ENCODE measurements at regions not wholly inside any gene's neighbourhood (a gene's known extent, or its start where the extent isn't known, plus 50 kb on each side); places are given as distances from the start of the nearest gene placed in this dataset.

DNA sequence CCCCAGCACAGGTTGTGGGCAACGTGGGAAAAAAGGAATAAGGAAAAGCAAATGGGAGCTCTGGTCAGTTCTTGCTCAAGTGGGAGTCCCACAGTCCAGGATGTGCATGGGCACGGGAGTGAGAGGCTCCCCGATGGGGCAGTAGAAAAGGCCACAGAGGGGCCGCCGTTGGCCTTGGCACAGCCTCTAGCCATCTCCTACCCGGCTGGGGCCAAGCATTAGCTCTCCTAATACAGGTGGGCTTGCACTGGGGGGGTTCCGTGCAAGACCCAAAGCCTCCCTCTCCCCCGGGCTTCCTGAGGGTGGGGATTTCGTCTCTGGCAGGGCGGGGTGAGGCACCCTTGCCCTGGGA lies 212.2 kb upstream of the MVB12B start:
- H3K36me3 ChIP-seq (ENCODE audit: insufficient read depth) = no peaks in the 10 kb centered on the region
- no peak overlapping the region for H3K4me3 ChIP-seq (ENCODE audit: low read depth, low read length)
- H3K4me1 ChIP-seq (ENCODE audit: insufficient read depth) = no peaks in the 10 kb centered on the region
- no peak for DNase-seq (ENCODE audit: extremely low spot score)
- H3K27ac ChIP-seq (ENCODE audit: low read depth) = no peak overlapping the region
- 81% methylated on average over 10 of the region's 10 CpGs for WGBS

DNA sequence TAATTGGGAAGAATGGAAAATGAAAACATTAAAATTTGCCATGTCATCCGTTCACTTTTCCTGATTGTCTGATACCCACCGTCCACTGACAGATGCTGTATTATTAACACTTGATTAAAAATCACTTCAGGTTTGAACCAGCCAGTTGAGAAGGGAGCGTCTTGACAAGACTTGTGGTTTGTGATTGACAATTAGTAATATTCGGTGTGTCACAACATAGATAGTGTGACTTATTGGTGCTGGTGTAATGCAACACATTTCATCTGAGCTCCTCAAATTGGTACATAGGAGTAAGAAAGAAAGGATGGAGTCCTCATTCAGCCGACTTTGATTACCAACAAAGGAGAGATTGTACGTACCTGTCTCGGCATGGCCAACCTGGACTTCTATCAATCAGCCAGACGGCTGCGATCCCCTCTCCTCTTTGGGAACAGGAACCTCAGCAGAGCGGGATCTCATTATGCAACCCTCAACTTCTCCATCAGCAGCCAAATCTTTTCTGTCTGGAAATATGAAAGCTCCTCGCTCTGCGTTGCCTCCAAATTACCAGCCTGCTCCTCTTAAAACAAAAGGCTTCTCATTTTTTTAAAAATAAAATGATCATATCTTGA lies 211.7 kb upstream of the MVB12B start:
- no peak for DNase-seq (ENCODE audit: extremely low spot score)
- 86% methylated on average over 12 of the region's 12 CpGs for WGBS

DNA sequence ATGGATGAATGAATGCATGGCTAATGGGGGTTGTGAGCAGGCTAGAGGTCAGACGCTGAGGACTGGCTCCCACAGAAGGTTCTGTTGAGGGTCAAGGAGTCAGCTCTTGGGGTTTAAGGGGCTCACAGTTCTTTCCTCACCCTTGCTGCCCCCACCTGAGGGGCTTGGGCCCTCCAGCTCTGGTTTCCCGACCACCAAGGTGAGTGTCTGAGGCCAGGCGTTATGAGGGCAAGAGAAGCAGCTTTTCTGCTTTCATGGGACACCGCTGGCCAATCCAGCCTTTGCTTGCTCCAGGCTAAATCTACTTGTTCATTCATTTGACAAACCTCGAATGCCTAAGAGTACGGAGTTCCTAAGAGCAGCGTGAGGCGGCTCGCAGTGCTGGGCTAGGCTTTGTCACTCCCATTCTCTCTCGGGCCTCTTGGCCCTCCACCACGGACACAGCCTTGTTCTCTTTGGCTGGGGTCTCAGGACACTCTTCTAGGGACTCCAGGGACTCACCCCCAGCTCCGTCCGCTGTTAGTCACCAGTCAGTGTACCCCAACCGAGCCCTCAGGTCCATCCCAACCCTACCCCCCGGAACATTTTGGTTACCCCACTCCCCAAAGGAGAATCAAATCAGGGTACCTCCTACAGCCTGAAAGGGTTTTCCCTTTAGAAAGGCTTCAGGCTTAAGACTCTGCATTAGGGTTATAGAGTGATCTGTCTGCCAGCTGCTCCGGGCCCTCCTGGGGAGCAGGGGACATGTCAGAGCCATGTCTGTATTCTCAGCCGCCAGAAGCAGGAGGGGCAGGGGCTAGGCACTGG lies 210.1 kb upstream of the MVB12B start:
- 86% methylated on average over 17 of the region's 17 CpGs for WGBS
- no peak for DNase-seq (ENCODE audit: extremely low spot score)
- Histone ChIP-seq H3K27ac (ENCODE audit: low read depth) (no peak overlapping the region), H3K36me3 (ENCODE audit: insufficient read depth) (no peaks in the 10 kb centered on the region), H3K4me1 (ENCODE audit: insufficient read depth) (no peaks in the 10 kb centered on the region), H3K4me3 (ENCODE audit: low read depth, low read length) (no peak overlapping the region)

More for the DNA sequence above, 211.7 kb upstream of the MVB12B start:
- no peaks in the 10 kb centered on the region for H3K36me3 ChIP-seq (ENCODE audit: insufficient read depth)
- no peak overlapping the region for H3K27ac ChIP-seq (ENCODE audit: low read depth)
- no peaks in the 10 kb centered on the region for H3K4me1 ChIP-seq (ENCODE audit: insufficient read depth)
- no peak overlapping the region for H3K4me3 ChIP-seq (ENCODE audit: low read depth, low read length)

DNA sequence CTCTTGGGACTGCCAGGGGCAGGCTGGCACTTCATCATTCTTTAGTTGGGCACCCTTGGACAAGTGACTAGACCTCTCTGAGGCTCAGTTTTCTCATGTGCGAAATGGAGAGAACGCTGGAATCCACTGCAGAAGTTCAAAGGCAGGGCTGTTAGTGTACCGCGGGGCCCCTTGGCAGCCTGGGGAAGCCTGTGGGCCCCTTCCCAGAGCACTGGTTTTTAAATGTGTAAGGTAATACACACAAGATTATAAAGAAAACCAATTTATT lies 209.5 kb upstream of the MVB12B start:
- H3K36me3 ChIP-seq (ENCODE audit: insufficient read depth) = no peaks in the 10 kb centered on the region
- no peak overlapping the region for H3K4me3 ChIP-seq (ENCODE audit: low read depth, low read length)
- no peak overlapping the region for H3K27ac ChIP-seq (ENCODE audit: low read depth)
- no peaks in the 10 kb centered on the region for H3K4me1 ChIP-seq (ENCODE audit: insufficient read depth)
- WGBS = 92% methylated on average over 4 of the region's 4 CpGs
- no peak for DNase-seq (ENCODE audit: extremely low spot score)

DNA sequence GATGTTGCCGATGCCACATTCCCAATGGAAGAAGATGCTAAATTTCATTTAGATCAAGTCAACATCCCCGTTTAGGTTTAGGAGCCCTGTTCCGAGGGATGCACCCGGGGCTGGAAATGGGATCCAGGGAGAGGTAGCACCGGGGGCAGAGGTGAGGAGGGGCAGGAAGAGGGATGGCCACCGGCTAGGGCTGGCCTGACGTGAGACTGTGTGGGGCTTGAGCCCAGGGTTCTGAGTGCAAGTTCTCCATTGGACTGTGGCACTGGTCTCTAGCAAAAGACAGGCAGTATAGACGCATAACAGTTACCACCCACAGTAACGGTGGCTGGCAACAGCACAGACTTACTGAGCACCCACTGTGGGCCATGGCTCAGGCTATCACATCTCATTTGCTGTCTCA lies 209.0 kb upstream of the MVB12B start:
- DNase-seq (ENCODE audit: extremely low spot score) = no peak
- no peak overlapping the region for H3K4me3 ChIP-seq (ENCODE audit: low read depth, low read length)
- H3K4me1 ChIP-seq (ENCODE audit: insufficient read depth) = no peaks in the 10 kb centered on the region
- WGBS = 88% methylated on average over 9 of the region's 9 CpGs
- no peaks in the 10 kb centered on the region for H3K36me3 ChIP-seq (ENCODE audit: insufficient read depth)
- H3K27ac ChIP-seq (ENCODE audit: low read depth) = no peak overlapping the region

DNA sequence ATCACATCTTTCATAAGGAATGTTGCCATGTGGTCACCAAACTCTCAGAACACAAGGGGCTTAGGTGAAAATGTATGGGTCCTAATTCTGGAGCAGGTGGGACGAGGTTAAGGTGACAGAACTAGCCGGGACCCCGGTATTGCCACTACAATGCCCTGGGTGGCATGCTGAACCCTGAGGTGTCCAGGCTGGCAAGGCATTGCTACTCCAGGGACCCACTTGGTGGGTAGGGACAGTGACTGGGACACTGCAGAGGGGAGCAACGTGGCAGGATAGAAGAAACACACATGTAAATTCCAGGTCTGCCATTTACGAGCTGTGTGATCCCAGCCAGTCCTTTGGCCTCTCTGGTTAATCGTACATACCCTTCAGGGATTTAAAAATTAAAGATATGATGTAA lies 206.9 kb upstream of the MVB12B start:
- H3K4me1 ChIP-seq (ENCODE audit: insufficient read depth) = no peaks in the 10 kb centered on the region
- H3K36me3 ChIP-seq (ENCODE audit: insufficient read depth) = no peaks in the 10 kb centered on the region
- DNase-seq (ENCODE audit: extremely low spot score) = no peak
- H3K27ac ChIP-seq (ENCODE audit: low read depth) = no peak overlapping the region
- WGBS = 72% methylated on average over 6 of the region's 6 CpGs
- H3K4me3 ChIP-seq (ENCODE audit: low read depth, low read length) = no peak overlapping the region

DNA sequence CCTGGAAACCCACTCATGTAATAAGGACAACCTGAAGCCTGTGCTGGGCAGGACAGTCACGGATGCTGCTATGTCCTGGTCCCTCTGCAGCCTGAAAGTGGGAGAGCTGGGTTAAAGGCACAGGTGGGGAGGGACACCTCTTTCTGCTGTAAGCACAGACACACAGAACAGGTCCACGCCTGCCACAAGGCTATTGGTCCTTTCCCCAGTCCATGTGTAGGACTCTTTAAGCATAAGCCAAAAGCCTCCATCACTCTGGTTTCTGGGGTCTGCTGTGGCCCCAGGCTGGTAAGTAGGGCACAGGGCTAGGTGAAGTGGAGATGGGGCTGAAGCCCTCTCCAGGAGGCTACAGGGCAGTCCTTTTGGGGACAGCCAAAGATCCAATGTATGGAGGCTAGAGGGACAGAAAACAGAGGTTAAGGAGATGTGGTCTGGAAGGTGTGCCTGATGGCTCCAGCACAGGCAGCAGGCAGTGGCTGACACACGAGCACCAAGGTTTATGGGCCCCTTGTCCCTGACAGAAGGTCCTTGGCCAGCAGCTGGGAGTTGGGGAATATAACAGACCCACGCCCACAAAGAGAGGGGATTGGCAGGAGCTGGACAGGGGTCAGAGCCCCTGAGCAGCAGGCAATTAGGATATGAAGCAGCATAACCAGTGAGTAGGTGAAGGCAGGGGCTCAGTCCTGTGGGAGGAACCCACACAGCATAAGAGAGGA lies 203.6 kb upstream of the MVB12B start:
- Histone ChIP-seq H3K4me1 (ENCODE audit: insufficient read depth) (no peaks in the 10 kb centered on the region), H3K36me3 (ENCODE audit: insufficient read depth) (no peaks in the 10 kb centered on the region), H3K4me3 (ENCODE audit: low read depth, low read length) (no peak overlapping the region), H3K27ac (ENCODE audit: low read depth) (no peak overlapping the region)
- no peak for DNase-seq (ENCODE audit: extremely low spot score)
- 70% methylated on average over 4 of the region's 4 CpGs for WGBS

DNA sequence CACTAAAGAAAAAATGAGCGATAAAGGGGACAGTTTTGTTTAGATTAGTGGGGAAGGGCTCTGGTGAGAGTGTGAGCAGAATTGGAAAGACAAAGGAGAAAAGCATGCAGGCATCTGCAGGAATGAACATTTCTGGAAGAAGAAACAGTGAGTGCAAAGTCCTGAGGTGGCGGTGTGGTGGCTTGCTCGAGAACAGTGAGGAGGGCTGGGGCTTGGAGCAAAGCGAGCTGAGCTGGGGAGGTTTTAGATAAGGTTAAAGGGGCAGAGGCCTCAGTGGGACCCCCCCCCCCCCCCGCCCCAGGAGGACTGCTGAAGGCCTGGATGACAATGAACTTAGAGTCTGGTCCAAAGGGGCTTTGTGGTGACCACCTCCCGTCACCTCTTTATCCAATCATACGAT lies 202.7 kb upstream of the MVB12B start:
- H3K4me3 ChIP-seq (ENCODE audit: low read depth, low read length) = no peak overlapping the region
- DNase-seq (ENCODE audit: extremely low spot score) = no peak
- no peaks in the 10 kb centered on the region for H3K36me3 ChIP-seq (ENCODE audit: insufficient read depth)
- H3K27ac ChIP-seq (ENCODE audit: low read depth) = no peak overlapping the region
- H3K4me1 ChIP-seq (ENCODE audit: insufficient read depth) = no peaks in the 10 kb centered on the region
- 41% methylated on average over 7 of the region's 7 CpGs for WGBS

DNA sequence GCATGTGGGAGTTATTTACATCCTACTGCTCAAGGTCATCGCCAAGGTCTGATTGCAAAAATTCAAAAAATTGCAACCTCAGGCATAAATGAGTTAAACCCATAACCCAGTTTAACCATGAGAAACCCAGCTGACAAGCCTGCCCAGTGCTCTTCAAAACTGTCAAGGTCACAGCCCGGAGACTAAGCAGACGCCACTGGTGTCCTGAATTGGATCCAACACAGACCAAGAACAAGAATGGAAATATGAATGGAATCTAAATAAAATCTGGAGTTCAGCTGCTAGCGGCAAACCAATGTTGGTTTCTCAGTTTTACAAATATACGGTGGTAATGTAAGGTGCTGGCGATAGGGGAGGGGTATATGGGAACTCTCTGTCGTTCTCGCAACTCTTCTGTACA lies 201.5 kb upstream of the MVB12B start:
- DNase-seq (ENCODE audit: extremely low spot score) = no peak
- Histone ChIP-seq H3K4me3 (ENCODE audit: low read depth, low read length) (no peak overlapping the region), H3K36me3 (ENCODE audit: insufficient read depth) (no peaks in the 10 kb centered on the region), H3K4me1 (ENCODE audit: insufficient read depth) (no peaks in the 10 kb centered on the region), H3K27ac (ENCODE audit: low read depth) (no peak overlapping the region)
- WGBS = 27% methylated on average over 8 of the region's 8 CpGs

DNA sequence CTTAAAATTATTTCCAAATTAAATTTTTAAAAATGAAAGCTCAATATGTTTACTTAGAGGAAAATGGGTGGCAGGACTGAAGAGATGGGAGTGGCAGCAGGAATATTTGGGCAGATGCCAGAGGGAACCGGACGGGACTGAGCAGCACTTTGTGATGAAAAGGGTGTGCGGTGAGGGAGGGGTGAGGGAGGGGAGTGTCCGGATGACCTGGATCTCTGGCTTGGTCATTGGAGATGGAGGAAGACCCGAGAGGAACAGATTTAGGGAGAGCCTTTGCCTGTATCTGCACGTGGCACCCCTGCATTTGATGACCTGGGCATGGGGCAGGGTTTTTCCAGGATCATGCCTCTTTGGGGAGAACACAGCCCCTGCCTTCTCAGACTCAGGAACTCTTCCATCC lies 201.1 kb upstream of the MVB12B start:
- 31% methylated on average over 6 of the region's 6 CpGs for WGBS
- Histone ChIP-seq H3K4me3 (ENCODE audit: low read depth, low read length) (no peak overlapping the region), H3K4me1 (ENCODE audit: insufficient read depth) (no peaks in the 10 kb centered on the region), H3K36me3 (ENCODE audit: insufficient read depth) (no peaks in the 10 kb centered on the region), H3K27ac (ENCODE audit: low read depth) (no peak overlapping the region)
- DNase-seq (ENCODE audit: extremely low spot score) = no peak

DNA sequence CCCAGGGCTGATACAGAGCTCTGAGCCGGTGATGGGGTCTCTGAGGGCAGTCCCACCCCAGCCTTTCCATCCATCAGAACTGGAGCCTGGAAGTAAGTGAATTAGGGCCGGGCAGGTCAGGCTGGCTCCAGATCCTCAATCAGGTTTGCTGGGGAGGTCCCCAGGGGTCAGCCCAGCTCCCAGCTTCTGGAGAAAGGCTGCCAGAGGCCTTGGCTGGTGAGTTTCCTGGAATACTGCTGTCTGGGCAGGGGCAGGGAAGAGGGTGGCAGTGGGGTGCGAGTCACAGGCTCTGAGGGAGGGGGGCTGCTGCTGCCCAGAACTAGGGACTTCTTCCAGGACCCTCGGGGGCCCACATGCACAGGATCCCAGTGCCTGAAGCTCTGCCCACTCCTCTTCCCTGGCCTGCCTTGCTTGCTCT lies 200.6 kb upstream of the MVB12B start:
- Histone ChIP-seq H3K36me3 (ENCODE audit: insufficient read depth) (no peaks in the 10 kb centered on the region), H3K4me3 (ENCODE audit: low read depth, low read length) (no peak overlapping the region), H3K27ac (ENCODE audit: low read depth) (no peak overlapping the region), H3K4me1 (ENCODE audit: insufficient read depth) (no peaks in the 10 kb centered on the region)
- 54% methylated on average over 4 of the region's 4 CpGs for WGBS
- DNase-seq (ENCODE audit: extremely low spot score) = no peak

DNA sequence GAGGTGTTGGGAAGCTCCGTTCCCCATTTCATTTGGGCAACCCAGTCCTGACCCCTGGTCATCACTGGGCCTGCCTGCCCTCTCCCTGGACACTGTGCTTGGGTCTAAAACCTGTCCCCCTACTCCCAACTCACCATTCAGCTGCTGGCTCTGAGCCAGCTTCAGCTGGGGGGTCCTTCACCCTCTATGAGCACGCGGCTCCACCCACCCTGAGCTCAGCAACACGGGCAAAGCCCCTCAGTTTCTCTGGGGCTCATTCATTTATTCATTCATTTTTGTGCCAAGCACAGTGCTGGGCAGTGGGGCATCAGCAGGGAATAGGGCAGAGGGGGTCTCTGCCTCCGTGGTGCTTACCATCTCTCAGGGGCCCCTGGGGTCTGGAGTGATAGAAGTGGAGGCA lies 199.8 kb upstream of the MVB12B start:
- Histone ChIP-seq H3K4me1 (ENCODE audit: insufficient read depth) (no peaks in the 10 kb centered on the region), H3K27ac (ENCODE audit: low read depth) (no peak overlapping the region), H3K4me3 (ENCODE audit: low read depth, low read length) (no peak overlapping the region), H3K36me3 (ENCODE audit: insufficient read depth) (no peaks in the 10 kb centered on the region)
- WGBS = 82% methylated on average over 5 of the region's 5 CpGs
- no peak for DNase-seq (ENCODE audit: extremely low spot score)

DNA sequence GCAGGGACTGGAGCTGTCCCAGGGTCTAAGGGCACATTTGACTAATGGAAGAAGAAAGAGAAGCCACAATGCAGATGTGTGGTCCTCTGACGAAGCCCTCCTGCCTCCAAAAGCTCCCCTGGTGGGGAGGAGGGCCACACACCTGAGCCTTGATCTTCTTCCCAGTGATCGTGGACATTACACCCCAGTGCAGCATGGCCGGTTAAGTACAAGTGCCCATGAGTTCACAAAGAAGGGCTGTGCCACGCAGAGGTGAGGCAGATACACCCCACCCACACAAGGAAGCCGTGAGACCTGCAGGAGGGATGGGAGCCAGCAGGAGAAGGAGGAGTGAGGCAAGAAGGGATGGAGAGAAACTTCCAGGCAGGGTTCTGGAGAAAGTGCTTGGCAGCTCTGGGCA lies 199.0 kb upstream of the MVB12B start:
- 80% methylated on average over 5 of the region's 5 CpGs for WGBS
- H3K4me3 ChIP-seq (ENCODE audit: low read depth, low read length) = no peak overlapping the region
- H3K4me1 ChIP-seq (ENCODE audit: insufficient read depth) = no peaks in the 10 kb centered on the region
- H3K27ac ChIP-seq (ENCODE audit: low read depth) = no peak overlapping the region
- DNase-seq (ENCODE audit: extremely low spot score) = no peak
- H3K36me3 ChIP-seq (ENCODE audit: insufficient read depth) = no peaks in the 10 kb centered on the region

DNA sequence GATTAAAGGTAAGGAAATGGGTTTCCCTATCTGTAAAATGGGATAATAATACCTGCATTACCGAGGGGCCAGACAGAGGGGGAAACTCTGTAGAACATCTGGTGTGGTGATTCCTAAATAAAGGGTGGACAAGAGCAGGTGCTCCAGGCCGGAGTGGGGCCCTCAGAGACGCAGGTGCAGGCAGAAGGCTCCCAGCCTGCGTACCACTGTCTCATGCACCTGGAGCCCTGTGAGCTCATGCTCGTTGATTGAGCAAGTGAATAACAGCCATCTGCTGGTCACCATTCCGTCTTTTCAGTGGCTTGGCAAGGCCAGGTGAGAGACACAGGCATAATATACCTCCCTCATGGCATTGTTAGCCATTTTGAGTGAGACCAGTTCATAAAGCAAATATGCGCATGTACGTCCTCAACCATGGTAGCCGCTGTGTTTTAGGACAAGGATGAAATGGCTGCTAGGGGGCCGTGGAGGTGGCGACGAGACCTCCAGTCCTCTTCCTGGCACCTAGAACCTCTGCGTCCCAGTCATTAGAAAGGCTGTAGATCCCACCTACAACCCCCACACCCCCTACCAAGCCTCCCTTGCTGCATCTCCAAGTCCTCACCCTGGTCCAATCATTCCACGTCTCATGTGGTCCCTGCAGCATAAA lies 198.0 kb upstream of the MVB12B start:
- Histone ChIP-seq H3K4me3 (ENCODE audit: low read depth, low read length) (no peak overlapping the region), H3K27ac (ENCODE audit: low read depth) (no peak overlapping the region), H3K36me3 (ENCODE audit: insufficient read depth) (no peaks in the 10 kb centered on the region), H3K4me1 (ENCODE audit: insufficient read depth) (no peaks in the 10 kb centered on the region)
- no peak for DNase-seq (ENCODE audit: extremely low spot score)
- 87% methylated on average over 14 of the region's 14 CpGs for WGBS
